B cell (primary cell): ENCODE measurements at regions not wholly inside any gene's neighbourhood (a gene's known extent, or its start where the extent isn't known, plus 50 kb on each side); places are given as distances from the start of the nearest gene placed in this dataset.

Experiments used
- ATAC-seq: fragments of 200-7000 bp; cut with Tn5 transposase; one replicate; pipeline ENCODE4 v1.10.0; 2021; ENCODE audit warnings: low read depth, mild to moderate bottlenecking, moderate number of reproducible peaks, moderate library complexity
- CTCF ChIA-PET: fragments of 350-600 bp; sonication (Branson Sonifier 250); formaldehyde crosslinking; loops from one replicate; lab custom pipeline; 2021; ENCODE audit warnings: antibody characterized with exemption, inconsistent platforms; lab: Charles Lee
- POLR2A ChIA-PET: fragments of 350-600 bp; sonication (Branson Sonifier 250); formaldehyde crosslinking; loops from one replicate; lab custom pipeline; 2021; ENCODE audit warnings: antibody characterized with exemption; lab: Charles Lee
- DNase-seq: peaks from one replicate; pipeline ENCODE4 v3.0.0; 2013
- H2AFZ ChIP-seq: 2 replicates; pipeline ENCODE4 v1.6.1; 2012; ENCODE audit warnings: mild to moderate bottlenecking, low read depth, low read length; ENCODE audit not compliant: insufficient read depth, poor library complexity, severe bottlenecking
- H3K27ac ChIP-seq, 2 donors: 1 replicate in 1 of 2; 2 replicates in 1 of 2; pipeline ENCODE4 v1.5.1; 2012 to 2013; ENCODE audit warnings: low read length in 2 of 2, mild to moderate bottlenecking in 2 of 2, moderate library complexity in 1 of 2
- H3K27me3 ChIP-seq, 4 experiments: fragments of 200-600 bp in 1 of 4; sonication (generic) in 1 of 4; replicated peaks in 1 of 4; 1 replicate in 2 of 4; 2 replicates in 2 of 4; pipeline versions ENCODE4 v1.6.1 to v1.7.0; 2013 to 2016; ENCODE audit warnings: low read length in 3 of 4, mild to moderate bottlenecking in 2 of 4, mixed read lengths in 1 of 4, moderate library complexity in 1 of 4; ENCODE audit not compliant: insufficient read depth in 4 of 4, control insufficient read depth in 3 of 4; ENCODE audit errors: control extremely low read depth in 1 of 4
- H3K36me3 ChIP-seq, 2 experiments: replicated peaks in 1 of 2; 1 replicate in 1 of 2; 2 replicates in 1 of 2; pipeline versions ENCODE4 v1.6.1 to v1.7.1; 2013; ENCODE audit warnings: low read length in 1 of 2; ENCODE audit not compliant: insufficient read depth in 2 of 2, control insufficient read depth in 1 of 2; ENCODE audit errors: control extremely low read depth in 1 of 2, extremely low read depth in 1 of 2
- H3K4me1 ChIP-seq, 2 donors: fragments of 200-600 bp in 1 of 2; sonication (generic) in 1 of 2; 1 replicate in 1 of 2; 2 replicates in 1 of 2; pipeline versions ENCODE4 v1.5.1 to v1.6.1; 2013 to 2017; ENCODE audit warnings: low read length in 2 of 2; ENCODE audit not compliant: control insufficient read depth in 2 of 2, insufficient read depth in 2 of 2
- H3K4me2 ChIP-seq: replicated peaks from 2 replicates; pipeline ENCODE3; 2012; ENCODE audit warnings: mild to moderate bottlenecking, low read depth, low read length; ENCODE audit not compliant: poor library complexity, severe bottlenecking
- H3K4me3 ChIP-seq, 5 experiments: fragments of 200-600 bp in 1 of 5; sonication (generic) in 1 of 5; 1 replicate in 3 of 5; 2 replicates in 2 of 5; pipeline versions ENCODE4 v1.5.1 to v1.7.0; 2011 to 2016; ENCODE audit warnings: low read length in 4 of 5, mild to moderate bottlenecking in 4 of 5, low read depth in 2 of 5, control low read depth in 1 of 5, moderate library complexity in 1 of 5; ENCODE audit not compliant: insufficient read depth in 1 of 5; ENCODE audit errors: control extremely low read depth in 1 of 5, extremely low read depth in 1 of 5
- H3K79me2 ChIP-seq: fragments of 200-600 bp; sonication (generic); one replicate; pipeline ENCODE4 v1.6.0; 2016; ENCODE audit warnings: low read length; ENCODE audit not compliant: control insufficient read depth, insufficient read depth
- H3K9ac ChIP-seq: fragments of 200-600 bp; sonication (generic); 2 replicates; pipeline ENCODE4 v1.6.1; 2017; ENCODE audit warnings: mild to moderate bottlenecking, low read length, moderate library complexity
- H3K9me3 ChIP-seq, 3 donors: one replicate each; pipeline versions ENCODE4 v1.6.1 to v1.7.1; 2013; ENCODE audit warnings: low read length in 2 of 3; ENCODE audit not compliant: control insufficient read depth in 2 of 3, insufficient read depth in 1 of 3; ENCODE audit errors: control extremely low read depth in 1 of 3
- H4K20me1 ChIP-seq: 2 replicates; pipeline ENCODE4 v1.6.0; 2012; ENCODE audit warnings: mild to moderate bottlenecking, low read length; ENCODE audit not compliant: insufficient read depth, control insufficient read depth, poor library complexity, severe bottlenecking
- H3K27ac Mint-ChIP-seq: one replicate; pipeline ENCODE4 v1.8.0; 2021; ENCODE audit warnings: mixed read lengths
- H3K27me3 Mint-ChIP-seq: one replicate; pipeline ENCODE4 v1.8.0; 2021; ENCODE audit warnings: mixed read lengths
- H3K4me1 Mint-ChIP-seq: one replicate; pipeline ENCODE4 v1.8.0; 2021; ENCODE audit warnings: mixed read lengths
- H3K4me3 Mint-ChIP-seq: one replicate; pipeline ENCODE4 v1.8.0; 2021; ENCODE audit warnings: mixed read lengths
- H3K9me3 Mint-ChIP-seq: one replicate; pipeline ENCODE4 v1.8.0; 2022; ENCODE audit warnings: mixed read lengths; ENCODE audit not compliant: insufficient read depth
- CTCF ChIP-seq: fragments of 200-600 bp; IDR thresholded peaks from one replicate; pipeline ENCODE4 v1.8.0; 2022; ENCODE audit warnings: antibody characterized with exemption, mild to moderate bottlenecking
- EZH2 ChIP-seq: IDR thresholded peaks from 2 replicates; pipeline ENCODE4 v1.6.1; 2012; ENCODE audit warnings: borderline replicate concordance, low read depth, mild to moderate bottlenecking, moderate library complexity, low read length; ENCODE audit not compliant: insufficient read depth, poor library complexity, severe bottlenecking
- WGBS: methylation state at CpG from one replicate; pipeline ENCODE4 v1.1.5; 2013; ENCODE audit warnings: missing lambda C conversion rate; ENCODE audit not compliant: insufficient coverage; 5-methylcytosine and 5-hydroxymethylcytosine counted together
- intact Hi-C: fragments of 100-400 bp; cut with micrococcal nuclease; formaldehyde crosslinking; loops from one replicate; pipeline ENCODE4 v1.10.0; 2022

- H3K27ac ChIP-seq: no peak overlapping the region
- WGBS: 38% methylated on average over 1 of the region's 5 CpGs
- DNase-seq (no peak), ATAC-seq (no peak)
- H3K9ac ChIP-seq: no peak overlapping the region
- no peaks in the 10 kb centered on the region for H3K36me3 ChIP-seq
- no peaks in the 10 kb centered on the region for H3K79me2 ChIP-seq
- Mint-ChIP-seq H3K9me3 (peaks cover 3% of the 10 kb centered on the region), H3K27me3 (no peaks in the 10 kb centered on the region), H3K27ac (no peak overlapping the region), H3K4me1 (no peaks in the 10 kb centered on the region), H3K4me3 (no peak overlapping the region)
- no peaks in the 10 kb centered on the region for H4K20me1 ChIP-seq
- no peak overlapping the region for H2AFZ ChIP-seq
- peaks cover 0 to 20% (median 0%) of the 10 kb centered on the region in 3 donors for H3K9me3 ChIP-seq
- H3K4me3 ChIP-seq: no peak overlapping the region
- H3K4me1 ChIP-seq: no peaks in the 10 kb centered on the region
- ChIA-PET POLR2A (no interaction called here), CTCF (no interaction called here)
- H3K4me2 ChIP-seq: no peak overlapping the region
- intact Hi-C loops: no loop called here
- TF ChIP-seq CTCF: no peak
- TF ChIP-seq EZH2: no peak
- no peaks in the 10 kb centered on the region for H3K27me3 ChIP-seq
Measured at GRCh38 chr19:31962561-31962996, 382.8 kb upstream of the ZNF507 start.

DNA sequence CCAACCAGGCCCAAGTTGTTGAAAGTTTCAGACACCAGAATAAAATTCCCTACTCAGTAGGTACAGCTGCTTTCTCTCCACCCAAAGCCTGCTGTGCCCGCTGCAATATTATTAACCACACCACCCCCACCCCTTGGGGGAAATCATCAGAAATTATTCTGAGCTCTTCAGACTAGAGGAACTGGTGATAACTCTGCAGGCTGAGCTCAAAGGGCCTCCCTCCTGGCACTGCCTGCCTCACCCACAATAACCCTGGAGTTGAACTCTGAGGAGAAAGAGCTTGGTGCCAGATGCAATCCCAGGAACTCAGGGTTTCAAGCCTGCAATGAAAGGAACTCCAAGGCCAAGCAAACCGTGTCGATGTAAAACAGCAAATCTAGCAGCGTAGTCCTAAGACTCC lies 381.7 kb upstream of the ZNF507 start:
- Mint-ChIP-seq H3K4me1 (no peaks in the 10 kb centered on the region), H3K27me3 (no peaks in the 10 kb centered on the region), H3K9me3 (peaks cover 3% of the 10 kb centered on the region), H3K4me3 (no peak overlapping the region), H3K27ac (no peak overlapping the region)
- H3K4me3 ChIP-seq: no peak overlapping the region
- H3K79me2 ChIP-seq: no peaks in the 10 kb centered on the region
- 97% methylated on average over 4 of the region's 4 CpGs for WGBS
- H3K36me3 ChIP-seq: no peaks in the 10 kb centered on the region
- H2AFZ ChIP-seq: no peak overlapping the region
- H3K9ac ChIP-seq: no peak overlapping the region
- no peak for ATAC-seq
- CTCF ChIA-PET: no interaction called here
- H3K4me1 ChIP-seq: no peaks in the 10 kb centered on the region
- peaks cover 0 to 20% (median 0%) of the 10 kb centered on the region in 3 donors for H3K9me3 ChIP-seq
- no peaks in the 10 kb centered on the region for H4K20me1 ChIP-seq
- TF ChIP-seq EZH2: no peak
- TF ChIP-seq CTCF: no peak
- no peak overlapping the region for H3K27ac ChIP-seq
- DNase-seq: no peak
- intact Hi-C loops: no loop called here
- no peak overlapping the region for H3K4me2 ChIP-seq
- POLR2A ChIA-PET: no interaction called here
- no peaks in the 10 kb centered on the region for H3K27me3 ChIP-seq
